NB4 (cell line): ENCODE measurements at regions not wholly inside any gene's neighbourhood (a gene's known extent, or its start where the extent isn't known, plus 50 kb on each side); places are given as distances from the start of the nearest gene placed in this dataset.

Experiments
- MYC ChIP-seq: IDR thresholded peaks from 2 replicates; pipeline ENCODE4 v1.6.1; 2011; ENCODE audit warnings: low read depth, low read length
- POLR2A ChIP-seq: IDR thresholded peaks from 2 replicates; pipeline ENCODE4 v1.6.1; 2011; ENCODE audit warnings: mild to moderate bottlenecking; ENCODE audit not compliant: insufficient read length; ENCODE audit errors: extremely low read depth
- TF ChIP-seq, protein P1 (sequence below): IDR thresholded peaks from one replicate; pipeline ENCODE4 v1.5.1; 2012; ENCODE audit warnings: low read depth, low read length
- TF ChIP-seq, protein P2 (sequence below): IDR thresholded peaks from 2 replicates; pipeline ENCODE4 v1.6.1; 2011; ENCODE audit warnings: low read depth, low read length

DNA sequence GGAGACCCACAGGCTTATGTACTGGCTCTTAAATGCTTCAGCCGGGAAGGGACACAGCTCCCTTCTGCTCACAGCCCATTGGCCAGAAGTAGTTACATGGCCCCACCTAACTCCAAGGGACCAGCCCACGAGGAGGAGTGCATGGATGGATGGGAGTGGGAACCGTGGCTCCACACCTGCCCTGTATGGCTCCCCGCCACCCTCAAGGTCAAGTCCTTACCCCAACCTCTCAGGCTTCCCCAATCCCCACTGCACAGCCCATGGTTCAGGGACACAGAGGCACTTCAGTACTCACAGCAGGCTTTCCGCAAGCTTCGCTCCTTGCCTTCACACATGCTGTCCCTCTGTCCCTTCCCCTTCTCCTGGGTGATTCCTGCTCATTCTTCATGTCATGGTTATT, 137.9 kb upstream of the KCNG1 start:
- TF ChIP-seq, protein P1, sequence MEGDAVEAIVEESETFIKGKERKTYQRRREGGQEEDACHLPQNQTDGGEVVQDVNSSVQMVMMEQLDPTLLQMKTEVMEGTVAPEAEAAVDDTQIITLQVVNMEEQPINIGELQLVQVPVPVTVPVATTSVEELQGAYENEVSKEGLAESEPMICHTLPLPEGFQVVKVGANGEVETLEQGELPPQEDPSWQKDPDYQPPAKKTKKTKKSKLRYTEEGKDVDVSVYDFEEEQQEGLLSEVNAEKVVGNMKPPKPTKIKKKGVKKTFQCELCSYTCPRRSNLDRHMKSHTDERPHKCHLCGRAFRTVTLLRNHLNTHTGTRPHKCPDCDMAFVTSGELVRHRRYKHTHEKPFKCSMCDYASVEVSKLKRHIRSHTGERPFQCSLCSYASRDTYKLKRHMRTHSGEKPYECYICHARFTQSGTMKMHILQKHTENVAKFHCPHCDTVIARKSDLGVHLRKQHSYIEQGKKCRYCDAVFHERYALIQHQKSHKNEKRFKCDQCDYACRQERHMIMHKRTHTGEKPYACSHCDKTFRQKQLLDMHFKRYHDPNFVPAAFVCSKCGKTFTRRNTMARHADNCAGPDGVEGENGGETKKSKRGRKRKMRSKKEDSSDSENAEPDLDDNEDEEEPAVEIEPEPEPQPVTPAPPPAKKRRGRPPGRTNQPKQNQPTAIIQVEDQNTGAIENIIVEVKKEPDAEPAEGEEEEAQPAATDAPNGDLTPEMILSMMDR, result no peak
- TF ChIP-seq, protein P2, sequence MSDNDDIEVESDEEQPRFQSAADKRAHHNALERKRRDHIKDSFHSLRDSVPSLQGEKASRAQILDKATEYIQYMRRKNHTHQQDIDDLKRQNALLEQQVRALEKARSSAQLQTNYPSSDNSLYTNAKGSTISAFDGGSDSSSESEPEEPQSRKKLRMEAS, result no peak
- TF ChIP-seq POLR2A (no peak), MYC (no peak)
